ENCODE measurements at regions not wholly inside any gene's neighbourhood (a gene's known extent, or its start where the extent isn't known, plus 50 kb on each side); places are given as distances from the start of the nearest gene placed in this dataset.

DNA sequence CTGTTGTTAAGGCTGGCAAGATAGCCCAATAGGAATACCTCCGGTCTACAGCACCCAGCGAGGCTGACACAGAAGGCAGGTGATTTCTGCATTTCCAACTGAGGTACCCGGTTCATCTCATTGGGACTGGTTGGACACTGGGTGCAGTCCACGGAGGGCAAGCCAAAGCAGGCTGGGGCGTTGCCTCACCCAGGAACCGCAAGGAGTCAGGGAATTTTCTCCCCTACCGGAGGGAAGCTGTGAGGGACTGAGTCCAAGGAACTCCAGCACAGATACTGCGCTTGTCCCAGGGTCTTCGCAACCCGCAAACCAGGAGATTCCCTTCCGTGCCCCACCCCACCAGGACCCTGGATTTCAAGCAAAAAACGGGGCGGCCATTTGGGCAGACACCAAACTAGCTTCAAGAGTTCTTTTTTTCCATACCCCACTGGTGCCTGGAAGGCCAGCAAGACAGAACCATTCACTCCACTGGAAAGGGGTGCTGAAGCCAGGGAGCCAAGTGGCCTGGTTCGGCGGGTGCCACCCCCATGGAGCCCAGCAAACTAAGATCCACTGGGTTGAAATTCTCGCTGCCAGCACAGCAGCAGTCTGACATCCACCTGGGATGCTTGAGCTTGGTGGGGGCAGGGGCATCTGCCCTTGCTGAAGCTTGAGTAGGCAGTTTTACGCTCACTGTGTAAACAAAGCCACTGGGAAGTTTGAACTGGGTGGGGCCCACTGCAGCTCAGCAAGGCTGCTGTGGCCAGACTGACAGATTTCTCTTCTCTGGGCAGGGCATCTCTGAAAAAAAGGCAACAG, 647.2 kb downstream of the BNC2 start:
- DNase-seq: no peak
- no peak for ATAC-seq (ENCODE audit: insufficient read depth, low read depth)
- Histone ChIP-seq H3K4me3 (ENCODE audit: low read depth in 1 of 2, low read length in 2 of 2) (no peak overlapping the region), H3K9ac (ENCODE audit: low read depth, low read length) (no peak overlapping the region), H3K4me1 (ENCODE audit: insufficient read depth, low read length) (no peaks in the 10 kb centered on the region), H3K4me2 (ENCODE audit: insufficient read depth, low read length) (no peak overlapping the region), H3K27ac (ENCODE audit: low read length) (no peak overlapping the region), H4K20me1 (ENCODE audit: insufficient read depth, low read length) (no peaks in the 10 kb centered on the region), H3K27me3 (ENCODE audit: insufficient read depth, low read length, poor library complexity) (no peaks in the 10 kb centered on the region), H3K9me3 (ENCODE audit: insufficient read depth, low read length, severe bottlenecking) (no peaks in the 10 kb centered on the region), H3K36me3 (ENCODE audit: insufficient read depth, low read length) (no peaks in the 10 kb centered on the region), H2AFZ (ENCODE audit: low read depth, low read length) (no peak overlapping the region), H3K79me2 (ENCODE audit: insufficient read depth, low read length) (no peaks in the 10 kb centered on the region)
- TF ChIP-seq, protein P1, sequence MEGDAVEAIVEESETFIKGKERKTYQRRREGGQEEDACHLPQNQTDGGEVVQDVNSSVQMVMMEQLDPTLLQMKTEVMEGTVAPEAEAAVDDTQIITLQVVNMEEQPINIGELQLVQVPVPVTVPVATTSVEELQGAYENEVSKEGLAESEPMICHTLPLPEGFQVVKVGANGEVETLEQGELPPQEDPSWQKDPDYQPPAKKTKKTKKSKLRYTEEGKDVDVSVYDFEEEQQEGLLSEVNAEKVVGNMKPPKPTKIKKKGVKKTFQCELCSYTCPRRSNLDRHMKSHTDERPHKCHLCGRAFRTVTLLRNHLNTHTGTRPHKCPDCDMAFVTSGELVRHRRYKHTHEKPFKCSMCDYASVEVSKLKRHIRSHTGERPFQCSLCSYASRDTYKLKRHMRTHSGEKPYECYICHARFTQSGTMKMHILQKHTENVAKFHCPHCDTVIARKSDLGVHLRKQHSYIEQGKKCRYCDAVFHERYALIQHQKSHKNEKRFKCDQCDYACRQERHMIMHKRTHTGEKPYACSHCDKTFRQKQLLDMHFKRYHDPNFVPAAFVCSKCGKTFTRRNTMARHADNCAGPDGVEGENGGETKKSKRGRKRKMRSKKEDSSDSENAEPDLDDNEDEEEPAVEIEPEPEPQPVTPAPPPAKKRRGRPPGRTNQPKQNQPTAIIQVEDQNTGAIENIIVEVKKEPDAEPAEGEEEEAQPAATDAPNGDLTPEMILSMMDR (IDR thresholded peaks at IDR 0.05; ENCODE audit: borderline replicate concordance, extremely low read depth, low read length, poor library complexity, severe bottlenecking): no peak
- TF ChIP-seq EZH2 (IDR thresholded peaks at IDR 0.05; ENCODE audit: borderline replicate concordance, low read depth, low read length, severe bottlenecking): no peak

DNA sequence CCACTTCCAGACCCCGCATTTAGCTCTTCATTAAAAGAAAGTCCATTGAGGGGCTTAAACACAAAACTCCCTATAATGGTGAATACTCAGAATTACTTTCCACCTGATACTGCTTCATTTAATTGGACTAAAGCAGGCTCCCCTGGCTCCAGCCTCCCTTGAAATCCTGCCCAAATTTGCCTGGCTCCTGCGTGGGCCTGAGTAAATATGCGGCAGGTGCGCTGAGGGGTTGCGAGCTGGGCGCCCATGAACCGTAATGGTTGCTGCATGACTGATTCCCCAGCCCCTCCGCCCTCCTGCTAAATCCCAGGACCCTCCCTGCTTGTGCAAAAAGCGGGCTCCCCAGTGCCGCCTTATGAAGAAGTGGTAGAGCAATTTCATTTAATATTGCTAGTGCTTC, 639.7 kb downstream of the BNC2 start:
- ATAC-seq (ENCODE audit: insufficient read depth, low read depth): no peak
- no peak overlapping the region for H3K4me3 ChIP-seq (ENCODE audit: low read depth in 1 of 2, low read length in 2 of 2)
- no peak overlapping the region for H3K4me2 ChIP-seq (ENCODE audit: insufficient read depth, low read length)
- H3K79me2 ChIP-seq (ENCODE audit: insufficient read depth, low read length): no peaks in the 10 kb centered on the region
- H3K27me3 ChIP-seq (ENCODE audit: insufficient read depth, low read length, poor library complexity): no peaks in the 10 kb centered on the region
- DNase-seq: no peak
- H2AFZ ChIP-seq (ENCODE audit: low read depth, low read length): no peak overlapping the region
- peaks cover 17% of the 10 kb centered on the region for H3K9me3 ChIP-seq (ENCODE audit: insufficient read depth, low read length, severe bottlenecking)
- H4K20me1 ChIP-seq (ENCODE audit: insufficient read depth, low read length): no peaks in the 10 kb centered on the region
- no peaks in the 10 kb centered on the region for H3K36me3 ChIP-seq (ENCODE audit: insufficient read depth, low read length)
- no peak for TF ChIP-seq EZH2 (IDR thresholded peaks at IDR 0.05; ENCODE audit: borderline replicate concordance, low read depth, low read length, severe bottlenecking)
- TF ChIP-seq, protein P1 (IDR thresholded peaks at IDR 0.05; ENCODE audit: borderline replicate concordance, extremely low read depth, low read length, poor library complexity, severe bottlenecking): no peak
- no peak overlapping the region for H3K9ac ChIP-seq (ENCODE audit: low read depth, low read length)
- no peaks in the 10 kb centered on the region for H3K4me1 ChIP-seq (ENCODE audit: insufficient read depth, low read length)
- no peak overlapping the region for H3K27ac ChIP-seq (ENCODE audit: low read length)

- Histone ChIP-seq H2AFZ (ENCODE audit: low read depth, low read length) (no peak overlapping the region), H3K9ac (ENCODE audit: low read depth, low read length) (no peak overlapping the region), H3K27me3 (ENCODE audit: insufficient read depth, low read length, poor library complexity) (no peaks in the 10 kb centered on the region), H3K36me3 (ENCODE audit: insufficient read depth, low read length) (no peaks in the 10 kb centered on the region), H3K9me3 (ENCODE audit: insufficient read depth, low read length, severe bottlenecking) (peaks cover 17% of the 10 kb centered on the region), H3K4me2 (ENCODE audit: insufficient read depth, low read length) (no peak overlapping the region), H3K4me1 (ENCODE audit: insufficient read depth, low read length) (no peaks in the 10 kb centered on the region), H4K20me1 (ENCODE audit: insufficient read depth, low read length) (no peaks in the 10 kb centered on the region), H3K79me2 (ENCODE audit: insufficient read depth, low read length) (no peaks in the 10 kb centered on the region), H3K27ac (ENCODE audit: low read length) (no peak overlapping the region), H3K4me3 (ENCODE audit: low read depth in 1 of 2, low read length in 2 of 2) (no peak overlapping the region)
- ATAC-seq (ENCODE audit: insufficient read depth, low read depth): no peak
- TF ChIP-seq, protein P1 (IDR thresholded peaks at IDR 0.05; ENCODE audit: borderline replicate concordance, extremely low read depth, low read length, poor library complexity, severe bottlenecking): no peak
- TF ChIP-seq EZH2 (IDR thresholded peaks at IDR 0.05; ENCODE audit: borderline replicate concordance, low read depth, low read length, severe bottlenecking): no peak
- DNase-seq: no peak
Measured at GRCh38 chr9:16236311-16236710, 634.2 kb downstream of the BNC2 start.

All from DND-41 (cell line).